H1 (cell line): ENCODE measurements at regions not wholly inside any gene's neighbourhood (a gene's known extent, or its start where the extent isn't known, plus 50 kb on each side); places are given as distances from the start of the nearest gene placed in this dataset.

ENCODE experiments used
- TAF1 ChIP-seq: IDR thresholded peaks from 2 replicates; pipeline ENCODE4 v1.6.1; 2011; ENCODE audit warnings: mild to moderate bottlenecking, low read depth, low read length
- TF ChIP-seq, protein P1 (sequence below): IDR thresholded peaks from 2 replicates; pipeline ENCODE4 v1.6.1; 2012; ENCODE audit warnings: low read length, inconsistent platforms

GRCh38 chr13:107441279-107441678, 774.1 kb downstream of the LIG4 start (continued):
- no peak for TF ChIP-seq TAF1
- TF ChIP-seq, protein P1, sequence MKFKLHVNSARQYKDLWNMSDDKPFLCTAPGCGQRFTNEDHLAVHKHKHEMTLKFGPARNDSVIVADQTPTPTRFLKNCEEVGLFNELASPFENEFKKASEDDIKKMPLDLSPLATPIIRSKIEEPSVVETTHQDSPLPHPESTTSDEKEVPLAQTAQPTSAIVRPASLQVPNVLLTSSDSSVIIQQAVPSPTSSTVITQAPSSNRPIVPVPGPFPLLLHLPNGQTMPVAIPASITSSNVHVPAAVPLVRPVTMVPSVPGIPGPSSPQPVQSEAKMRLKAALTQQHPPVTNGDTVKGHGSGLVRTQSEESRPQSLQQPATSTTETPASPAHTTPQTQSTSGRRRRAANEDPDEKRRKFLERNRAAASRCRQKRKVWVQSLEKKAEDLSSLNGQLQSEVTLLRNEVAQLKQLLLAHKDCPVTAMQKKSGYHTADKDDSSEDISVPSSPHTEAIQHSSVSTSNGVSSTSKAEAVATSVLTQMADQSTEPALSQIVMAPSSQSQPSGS = no peak
